HG03520 (cell line): ENCODE measurements at regions not wholly inside any gene's neighbourhood (a gene's known extent, or its start where the extent isn't known, plus 50 kb on each side); places are given as distances from the start of the nearest gene placed in this dataset.

Experiments used
- ATAC-seq: cut with Tn5 transposase; IDR thresholded peaks from one replicate; pipeline ENCODE4 v1.9.1; 2021; ENCODE audit warnings: mild to moderate bottlenecking, moderate library complexity; ENCODE audit not compliant: unreplicated experiment

DNA sequence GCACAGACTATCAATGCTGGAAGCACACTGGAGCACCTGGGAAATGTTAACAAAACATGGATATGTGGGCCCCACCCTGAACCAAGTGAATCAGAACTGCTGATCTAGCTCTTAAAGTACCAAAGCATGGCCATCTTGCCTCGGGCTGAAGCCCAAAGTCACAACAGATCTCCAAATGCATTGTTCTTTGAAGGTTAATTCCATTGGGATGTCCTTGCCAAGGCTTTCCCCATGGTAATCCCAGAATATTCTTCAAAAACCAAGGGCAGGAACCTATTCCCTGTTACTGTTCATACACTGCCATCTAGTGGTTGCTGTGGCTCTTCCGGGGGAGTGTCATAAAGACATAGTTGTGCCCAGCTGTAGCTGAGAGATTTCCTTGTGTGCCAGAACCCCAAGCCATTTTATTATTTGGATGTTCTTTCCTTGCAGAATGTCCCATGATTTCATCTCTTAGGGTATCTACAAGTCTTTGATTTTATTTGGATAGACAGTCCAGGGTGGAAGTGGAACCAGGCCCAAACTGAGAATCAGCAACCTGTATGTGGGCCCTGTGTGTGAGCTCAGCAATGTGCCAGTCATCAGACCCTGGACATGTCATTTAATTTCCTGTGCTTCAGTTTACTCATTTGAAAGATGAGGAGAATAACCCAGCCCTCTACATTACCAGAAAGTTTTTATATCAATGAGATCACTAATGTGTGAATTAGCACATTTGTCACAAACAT, 290.0 kb downstream of the ACTL7B start:
- peak; percentile 78 for ATAC-seq

GRCh38 chr9:108562176-108562575, 293.6 kb downstream of the ACTL7B start:
- no peak for ATAC-seq

DNA sequence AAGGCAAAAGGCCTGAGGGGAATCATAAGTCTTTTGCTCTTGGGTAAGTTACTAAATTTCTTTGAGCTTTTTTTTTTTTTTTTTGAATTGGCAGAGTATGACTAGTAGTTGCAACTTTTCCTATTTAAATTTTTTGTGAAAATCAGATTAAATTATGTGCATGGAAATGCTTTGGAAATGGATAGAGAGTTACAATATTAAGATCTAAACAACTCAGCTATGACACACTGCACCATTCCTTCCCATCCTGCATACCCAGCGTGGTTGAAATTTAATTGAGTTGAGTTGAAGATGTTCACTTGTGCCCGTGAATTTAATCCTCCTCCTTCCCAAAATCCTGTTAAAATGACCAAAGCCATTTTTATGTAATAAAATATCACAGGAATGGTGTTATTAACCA, 296.4 kb downstream of the ACTL7B start:
- no peak for ATAC-seq

- ATAC-seq, result no peak
Observed at GRCh38 chr9:108554831-108555230, 301.0 kb downstream of the ACTL7B start.

DNA sequence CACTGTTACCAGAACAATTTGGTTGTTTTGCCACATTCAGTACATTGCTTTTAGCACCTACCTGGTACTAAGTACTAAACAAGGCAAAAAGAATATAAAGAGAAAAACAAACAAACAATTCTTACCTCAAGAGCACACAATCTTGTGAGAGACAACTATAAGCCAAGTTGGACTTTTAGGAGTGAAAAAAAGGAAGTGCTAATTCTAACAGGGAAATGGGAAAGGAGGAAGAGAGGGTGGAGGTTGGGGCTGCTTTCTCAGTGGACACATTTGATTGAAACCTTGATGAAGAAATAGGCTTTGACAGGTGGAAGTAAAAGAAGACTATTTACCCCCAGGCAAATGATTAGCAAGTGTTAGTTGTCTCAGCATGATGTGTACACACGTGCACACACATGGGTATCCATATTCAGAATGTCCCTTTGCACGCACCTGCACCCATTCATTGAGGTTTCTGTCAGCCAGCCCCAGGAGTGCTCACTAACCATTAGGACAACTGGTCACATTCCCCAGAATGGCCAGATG, 302.6 kb downstream of the ACTL7B start:
- no peak for ATAC-seq

GRCh38 chr9:108552459-108553040, 303.2 kb downstream of the ACTL7B start:
- no peak for ATAC-seq

DNA sequence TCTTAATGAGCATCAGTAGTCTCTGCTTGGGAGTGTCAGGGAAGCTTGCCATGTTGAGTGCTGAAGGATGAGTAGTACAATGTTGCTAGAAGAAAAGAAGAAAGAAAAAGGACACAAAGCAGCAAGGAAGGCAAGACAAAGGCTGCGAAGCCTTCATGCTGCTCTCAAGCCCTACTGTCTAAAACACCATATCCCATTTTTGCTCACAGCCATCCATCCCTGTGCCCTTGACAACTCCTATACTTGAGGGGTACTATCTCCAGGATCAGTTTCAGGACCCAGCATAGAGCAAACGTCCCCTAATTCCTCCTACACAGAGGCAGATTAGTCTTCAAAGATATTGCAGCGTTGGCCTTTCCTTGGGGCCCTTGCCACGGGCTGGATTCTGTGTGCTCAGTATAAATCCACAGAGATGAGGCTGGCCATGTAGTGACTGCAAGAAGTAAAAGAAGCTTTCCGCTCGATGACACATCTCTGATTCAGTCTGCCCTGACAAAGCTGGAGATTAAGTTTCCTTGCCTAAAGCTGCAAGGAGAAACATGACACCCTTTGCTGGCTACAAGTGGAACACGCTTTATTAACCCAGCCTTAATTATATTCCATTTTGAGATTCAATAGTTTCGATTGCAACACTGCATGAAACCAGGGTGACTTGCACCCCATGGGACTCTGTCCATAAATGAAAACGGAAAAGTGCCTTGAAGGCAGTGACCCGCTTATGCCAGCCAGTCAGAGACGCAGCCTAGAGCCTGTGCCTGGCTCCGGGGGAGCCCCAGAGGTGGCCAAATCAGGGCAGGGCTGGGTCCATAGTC, 304.6 kb downstream of the ACTL7B start:
- ATAC-seq, result no peak

- no peak for ATAC-seq
Observed at GRCh38 chr9:108550106-108550505, 305.7 kb downstream of the ACTL7B start.

- ATAC-seq, result no peak
Observed at GRCh38 chr9:108549184-108549583, 306.6 kb downstream of the ACTL7B start.

- ATAC-seq, result no peak
Observed at GRCh38 chr9:108547411-108548135, 308.2 kb downstream of the ACTL7B start.

GRCh38 chr9:108546215-108546614, 309.6 kb downstream of the ACTL7B start:
- ATAC-seq, result no peak

GRCh38 chr9:108545436-108545835, 310.4 kb downstream of the ACTL7B start:
- ATAC-seq, result no peak

GRCh38 chr9:108544866-108545265, 310.9 kb downstream of the ACTL7B start:
- ATAC-seq, result no peak

- ATAC-seq, result no peak
Observed at GRCh38 chr9:108543251-108543778, 312.5 kb downstream of the ACTL7B start.

- ATAC-seq, result no peak
Observed at GRCh38 chr9:108537756-108538155, 318.0 kb downstream of the ACTL7B start.

- ATAC-seq, result no peak
Observed at GRCh38 chr9:108536836-108537601, 318.8 kb downstream of the ACTL7B start.

GRCh38 chr9:108535526-108535925, 320.3 kb downstream of the ACTL7B start:
- peak; percentile 56 for ATAC-seq

DNA sequence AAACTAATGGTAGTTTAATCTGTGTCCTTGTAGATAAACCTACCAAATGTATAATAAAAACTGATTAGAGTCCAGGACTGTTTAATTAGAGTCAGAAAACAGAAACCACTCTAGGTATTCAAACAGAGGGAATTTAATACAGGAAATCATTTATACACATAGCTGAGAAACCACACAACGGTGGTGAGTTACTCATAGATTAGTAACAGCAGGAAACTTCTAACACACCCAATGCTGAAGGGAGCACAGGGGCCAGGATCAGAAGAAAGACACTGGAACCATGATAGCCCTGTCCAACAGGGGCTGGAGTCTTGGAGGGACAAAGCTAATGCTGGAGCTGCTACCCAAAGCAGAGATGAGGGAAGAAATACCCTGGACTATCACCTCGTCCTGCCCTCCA, 321.0 kb downstream of the ACTL7B start:
- ATAC-seq, result no peak

DNA sequence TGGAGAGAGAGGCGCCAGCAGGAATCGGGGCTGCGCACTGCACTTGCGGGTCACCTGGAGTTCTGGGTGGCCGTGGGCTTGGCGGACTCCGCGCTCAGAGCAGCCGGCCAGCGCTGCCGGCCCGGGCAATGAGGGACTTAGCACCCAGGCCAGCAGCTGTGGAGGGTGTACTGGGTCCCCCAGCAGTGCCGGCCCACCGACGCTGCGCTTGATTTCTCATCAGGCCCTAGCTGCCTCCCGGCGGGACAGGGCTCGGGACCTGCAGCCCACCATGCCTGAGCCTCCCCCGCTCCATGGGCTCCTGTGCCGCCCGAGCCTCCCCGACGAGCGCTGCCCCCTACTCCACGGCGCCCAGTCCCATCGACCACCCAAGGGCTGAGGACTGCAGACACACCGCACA, 325.6 kb downstream of the ACTL7B start:
- ATAC-seq, result no peak

GRCh38 chr9:108528231-108528630, 327.6 kb downstream of the ACTL7B start:
- ATAC-seq, result no peak
